Type B pancreatic cell (in vitro differentiated cells): ENCODE measurements at regions not wholly inside any gene's neighbourhood (a gene's known extent, or its start where the extent isn't known, plus 50 kb on each side); places are given as distances from the start of the nearest gene placed in this dataset.

Source experiments
- DNase-seq: peaks from one replicate; pipeline ENCODE4 v3.0.0; 2021; ENCODE audit warnings: mixed read lengths; ENCODE audit not compliant: unreplicated experiment; ENCODE audit errors: extremely low spot score
- H3K27ac Mint-ChIP-seq: 2 replicates; pipeline ENCODE4 v1.8.0; 2021; ENCODE audit warnings: mild to moderate bottlenecking, mixed read lengths
- H3K27me3 Mint-ChIP-seq: 2 replicates; pipeline ENCODE4 v1.8.0; 2021; ENCODE audit warnings: mixed read lengths
- H3K36me3 Mint-ChIP-seq: 2 replicates; pipeline ENCODE4 v1.8.0; 2021; ENCODE audit warnings: mixed read lengths
- H3K4me1 Mint-ChIP-seq: one replicate; pipeline ENCODE4 v1.8.0; 2021; ENCODE audit warnings: mixed read lengths; ENCODE audit not compliant: unreplicated experiment
- H3K4me3 Mint-ChIP-seq: 2 replicates; pipeline ENCODE4 v1.8.0; 2021; ENCODE audit warnings: mild to moderate bottlenecking, mixed read lengths
- H3K9me3 Mint-ChIP-seq: 2 replicates; pipeline ENCODE4 v1.8.0; 2021; ENCODE audit warnings: mixed read lengths
- TF ChIP-seq, protein P1 (sequence below): fragments of 200-600 bp; sonication (generic); conservative IDR thresholded peaks from 2 replicates; pipeline ENCODE4 v1.5.0; 2021; ENCODE audit warnings: antibody characterized with exemption, mild to moderate bottlenecking

DNA sequence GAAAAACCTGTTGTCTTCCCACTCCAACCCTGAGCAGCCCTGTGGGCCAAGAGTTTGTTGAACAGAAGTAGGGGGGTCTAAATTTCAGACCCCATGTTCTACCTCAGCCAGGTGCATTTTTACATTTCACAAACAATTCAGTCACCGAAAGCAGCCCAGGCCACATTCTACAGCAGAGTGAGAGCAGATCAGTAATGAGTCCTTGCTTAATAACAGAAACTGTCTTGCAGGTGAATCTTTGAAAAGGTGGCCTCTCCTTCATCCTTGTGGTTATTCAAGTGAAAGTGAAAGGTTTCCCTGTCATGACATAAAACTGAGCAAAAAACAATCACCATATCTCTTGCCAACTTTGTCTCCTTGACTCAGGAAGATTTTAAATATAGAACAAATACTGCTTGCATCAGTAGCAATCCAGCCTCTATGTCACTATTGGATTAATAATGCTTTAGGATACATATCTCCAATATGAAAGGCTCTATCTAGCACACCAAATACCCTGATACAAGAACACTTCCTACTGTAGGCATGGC lies 670.2 kb downstream of the DIAPH3 start:
- H3K27me3 Mint-ChIP-seq: peaks cover 4% of the 10 kb centered on the region
- no peaks in the 10 kb centered on the region for H3K36me3 Mint-ChIP-seq
- no peak for DNase-seq
- no peaks in the 10 kb centered on the region for H3K9me3 Mint-ChIP-seq
- no peak overlapping the region for H3K4me3 Mint-ChIP-seq
- peaks cover 23% of the 10 kb centered on the region for H3K4me1 Mint-ChIP-seq
- no peak overlapping the region for H3K27ac Mint-ChIP-seq
- TF ChIP-seq, protein P1, sequence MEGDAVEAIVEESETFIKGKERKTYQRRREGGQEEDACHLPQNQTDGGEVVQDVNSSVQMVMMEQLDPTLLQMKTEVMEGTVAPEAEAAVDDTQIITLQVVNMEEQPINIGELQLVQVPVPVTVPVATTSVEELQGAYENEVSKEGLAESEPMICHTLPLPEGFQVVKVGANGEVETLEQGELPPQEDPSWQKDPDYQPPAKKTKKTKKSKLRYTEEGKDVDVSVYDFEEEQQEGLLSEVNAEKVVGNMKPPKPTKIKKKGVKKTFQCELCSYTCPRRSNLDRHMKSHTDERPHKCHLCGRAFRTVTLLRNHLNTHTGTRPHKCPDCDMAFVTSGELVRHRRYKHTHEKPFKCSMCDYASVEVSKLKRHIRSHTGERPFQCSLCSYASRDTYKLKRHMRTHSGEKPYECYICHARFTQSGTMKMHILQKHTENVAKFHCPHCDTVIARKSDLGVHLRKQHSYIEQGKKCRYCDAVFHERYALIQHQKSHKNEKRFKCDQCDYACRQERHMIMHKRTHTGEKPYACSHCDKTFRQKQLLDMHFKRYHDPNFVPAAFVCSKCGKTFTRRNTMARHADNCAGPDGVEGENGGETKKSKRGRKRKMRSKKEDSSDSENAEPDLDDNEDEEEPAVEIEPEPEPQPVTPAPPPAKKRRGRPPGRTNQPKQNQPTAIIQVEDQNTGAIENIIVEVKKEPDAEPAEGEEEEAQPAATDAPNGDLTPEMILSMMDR: no peak

DNA sequence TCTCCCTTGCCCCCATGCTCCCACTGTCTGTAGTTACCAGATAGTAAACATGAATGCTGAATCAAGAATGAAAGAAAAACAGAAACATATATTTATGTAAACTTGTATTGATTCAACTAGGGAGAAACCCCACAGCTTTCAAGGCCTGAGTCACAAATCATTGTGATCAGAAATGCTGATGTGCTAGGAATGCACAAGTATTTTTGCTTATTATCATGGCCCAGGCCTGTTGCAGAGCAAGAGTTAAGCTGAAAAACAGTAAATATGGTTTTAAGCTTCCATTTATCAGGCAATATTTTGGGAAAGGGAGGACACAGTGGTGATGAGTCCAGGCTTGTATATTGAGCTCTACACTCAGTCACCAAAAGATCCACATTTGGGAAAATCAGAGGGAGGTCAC lies 669.6 kb downstream of the DIAPH3 start:
- H3K27ac Mint-ChIP-seq: no peak overlapping the region
- H3K4me1 Mint-ChIP-seq: peaks cover 23% of the 10 kb centered on the region
- H3K27me3 Mint-ChIP-seq: peaks cover 4% of the 10 kb centered on the region
- H3K9me3 Mint-ChIP-seq: no peaks in the 10 kb centered on the region
- no peaks in the 10 kb centered on the region for H3K36me3 Mint-ChIP-seq
- H3K4me3 Mint-ChIP-seq: no peak overlapping the region
- no peak for DNase-seq
- TF ChIP-seq, protein P1: no peak

DNA sequence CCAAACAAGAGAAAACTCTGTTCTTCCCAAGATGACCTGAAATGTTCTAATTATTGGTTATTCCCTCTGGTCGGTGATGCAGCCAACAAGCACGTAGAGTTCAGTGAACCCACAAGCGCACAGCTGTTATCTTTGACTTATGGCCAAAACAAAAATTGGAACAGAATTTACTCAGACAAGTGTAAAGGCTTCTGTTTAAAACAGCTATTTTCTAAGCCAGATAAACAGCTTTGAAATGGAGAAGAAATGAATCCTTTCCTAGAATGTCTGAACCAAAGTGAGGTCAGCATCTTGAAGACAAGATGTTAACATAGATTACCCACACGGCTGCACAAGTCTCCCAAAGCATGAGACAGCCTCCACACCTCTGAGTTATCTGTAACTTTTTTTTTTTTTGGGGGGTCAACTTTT lies 669.2 kb downstream of the DIAPH3 start:
- no peak for DNase-seq
- Mint-ChIP-seq H3K9me3 (peaks cover 2% of the 10 kb centered on the region), H3K4me3 (no peak overlapping the region), H3K4me1 (peaks cover 23% of the 10 kb centered on the region), H3K36me3 (no peaks in the 10 kb centered on the region), H3K27ac (no peak overlapping the region), H3K27me3 (peaks cover 5% of the 10 kb centered on the region)
- TF ChIP-seq, protein P1: no peak

DNA sequence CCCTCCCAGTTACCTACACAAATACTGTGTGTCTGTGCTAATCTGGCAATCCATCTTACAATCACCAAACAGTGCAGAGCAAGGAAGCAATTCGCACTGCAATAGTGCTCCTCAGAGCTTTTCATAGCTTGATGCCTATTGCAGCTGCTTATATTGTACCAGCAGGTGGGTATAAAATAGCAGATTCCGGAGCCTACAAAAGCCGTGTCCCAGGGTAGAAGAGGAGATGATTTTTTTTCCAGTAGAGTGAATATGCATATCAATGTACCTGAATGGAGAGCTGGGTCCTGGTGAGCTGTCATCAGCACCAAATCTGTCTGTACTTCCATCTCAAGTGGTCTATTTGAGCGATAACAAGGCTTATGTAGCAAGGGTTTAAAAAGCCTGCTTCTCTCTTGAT lies 668.4 kb downstream of the DIAPH3 start:
- no peaks in the 10 kb centered on the region for H3K36me3 Mint-ChIP-seq
- H3K9me3 Mint-ChIP-seq: peaks cover 6% of the 10 kb centered on the region
- H3K27me3 Mint-ChIP-seq: peaks cover 3% of the 10 kb centered on the region
- peaks cover 23% of the 10 kb centered on the region for H3K4me1 Mint-ChIP-seq
- no peak for DNase-seq
- H3K27ac Mint-ChIP-seq: no peak overlapping the region
- no peak overlapping the region for H3K4me3 Mint-ChIP-seq
- TF ChIP-seq, protein P1: no peak

DNA sequence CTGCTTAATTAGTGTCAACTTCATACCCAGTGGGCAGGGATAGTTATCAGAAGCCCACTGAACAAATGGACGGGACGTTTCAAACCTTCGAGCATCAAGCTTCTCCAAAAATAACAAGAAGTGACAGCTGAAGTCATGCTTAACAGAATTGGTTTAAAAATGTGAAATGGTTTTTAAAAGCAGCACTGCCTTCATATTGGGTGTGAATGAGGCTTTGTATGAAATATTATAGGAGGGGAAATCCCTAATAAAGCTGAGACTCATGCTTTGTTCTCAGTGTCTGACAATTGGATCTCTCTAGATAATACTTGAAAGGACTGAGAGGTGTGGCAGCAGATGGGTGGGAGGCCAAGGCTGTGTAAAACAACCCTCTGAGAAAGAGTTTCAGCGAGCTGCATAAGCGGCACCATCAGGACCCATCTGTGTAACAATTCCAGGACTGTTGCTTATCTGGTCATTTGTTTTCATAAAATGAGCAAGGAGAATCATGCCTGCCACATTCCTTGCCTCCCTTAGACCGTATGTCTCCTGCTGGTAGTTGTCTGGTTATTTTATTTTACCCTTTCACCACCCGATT lies 667.7 kb downstream of the DIAPH3 start:
- H3K36me3 Mint-ChIP-seq: no peaks in the 10 kb centered on the region
- peaks cover 23% of the 10 kb centered on the region for H3K4me1 Mint-ChIP-seq
- H3K27me3 Mint-ChIP-seq: peaks cover 3% of the 10 kb centered on the region
- no peak for DNase-seq
- TF ChIP-seq, protein P1: no peak
- H3K27ac Mint-ChIP-seq: no peak overlapping the region
- H3K9me3 Mint-ChIP-seq: peaks cover 6% of the 10 kb centered on the region
- no peak overlapping the region for H3K4me3 Mint-ChIP-seq
